Transverse colon (tissue), 4 donors: ENCODE measurements at regions not wholly inside any gene's neighbourhood (a gene's known extent, or its start where the extent isn't known, plus 50 kb on each side); places are given as distances from the start of the nearest gene placed in this dataset.

Source experiments
- EP300 ChIP-seq: sonication (generic); formaldehyde crosslinking; IDR thresholded peaks from one replicate; pipeline ENCODE4 v1.6.1; 2017; ENCODE audit warnings: antibody characterized with exemption, low read depth
- POLR2A ChIP-seq: fragments of 450-650 bp; IDR thresholded peaks from one replicate; pipeline ENCODE4 v1.6.1; 2016; ENCODE audit warnings: antibody characterized with exemption, mild to moderate bottlenecking, moderate library complexity
- POLR2AphosphoS5 ChIP-seq, 3 donors: sonication (generic); formaldehyde crosslinking; IDR thresholded peaks; one replicate each; pipeline ENCODE4 v1.6.1; 2016; ENCODE audit warnings: antibody characterized with exemption in 3 of 3
- TF ChIP-seq, protein P1 (sequence below), 5 experiments: fragments of 200-600 bp in 3 of 5; fragments of 450-650 bp in 2 of 5; sonication (generic) in 3 of 5; IDR thresholded peaks; 1 replicate in 2 of 5; 2 replicates in 3 of 5; pipeline ENCODE4 v1.5.1; 2016 to 2017; ENCODE audit warnings: antibody characterized with exemption in 5 of 5, inconsistent platforms in 3 of 5, mild to moderate bottlenecking in 2 of 5, moderate library complexity in 1 of 5

DNA sequence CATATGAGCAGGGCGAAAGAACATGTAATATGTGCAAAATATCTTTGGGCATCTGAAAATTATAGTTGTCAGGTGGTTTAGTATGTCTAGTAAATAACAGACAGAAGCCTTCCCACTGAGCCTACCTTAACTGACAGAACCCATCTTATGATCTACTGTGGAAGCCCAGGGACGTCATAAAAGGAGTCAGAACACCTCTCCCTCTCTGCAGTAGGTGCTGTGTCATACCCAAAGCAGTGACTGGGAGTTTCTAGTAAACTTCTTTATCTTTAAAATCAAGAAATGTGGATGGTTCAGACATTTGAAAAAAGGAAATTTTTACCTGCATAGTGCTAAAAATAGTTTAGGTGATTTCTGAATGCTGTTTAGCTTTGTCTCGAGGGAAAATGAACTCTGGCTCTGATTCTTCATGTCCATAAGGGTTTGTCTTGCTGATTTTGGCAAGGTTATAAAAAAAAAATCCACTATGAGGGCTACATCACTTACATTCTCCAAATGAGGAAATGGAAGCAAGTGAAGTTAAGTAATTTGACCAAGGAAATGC, 104.0 kb downstream of the NUDT12 start:
- TF ChIP-seq, protein P1, sequence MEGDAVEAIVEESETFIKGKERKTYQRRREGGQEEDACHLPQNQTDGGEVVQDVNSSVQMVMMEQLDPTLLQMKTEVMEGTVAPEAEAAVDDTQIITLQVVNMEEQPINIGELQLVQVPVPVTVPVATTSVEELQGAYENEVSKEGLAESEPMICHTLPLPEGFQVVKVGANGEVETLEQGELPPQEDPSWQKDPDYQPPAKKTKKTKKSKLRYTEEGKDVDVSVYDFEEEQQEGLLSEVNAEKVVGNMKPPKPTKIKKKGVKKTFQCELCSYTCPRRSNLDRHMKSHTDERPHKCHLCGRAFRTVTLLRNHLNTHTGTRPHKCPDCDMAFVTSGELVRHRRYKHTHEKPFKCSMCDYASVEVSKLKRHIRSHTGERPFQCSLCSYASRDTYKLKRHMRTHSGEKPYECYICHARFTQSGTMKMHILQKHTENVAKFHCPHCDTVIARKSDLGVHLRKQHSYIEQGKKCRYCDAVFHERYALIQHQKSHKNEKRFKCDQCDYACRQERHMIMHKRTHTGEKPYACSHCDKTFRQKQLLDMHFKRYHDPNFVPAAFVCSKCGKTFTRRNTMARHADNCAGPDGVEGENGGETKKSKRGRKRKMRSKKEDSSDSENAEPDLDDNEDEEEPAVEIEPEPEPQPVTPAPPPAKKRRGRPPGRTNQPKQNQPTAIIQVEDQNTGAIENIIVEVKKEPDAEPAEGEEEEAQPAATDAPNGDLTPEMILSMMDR (IDR thresholded peaks at IDR 0.05) = no peak
- TF ChIP-seq POLR2A (no peak), POLR2AphosphoS5 (IDR thresholded peaks at IDR 0.05) (no peak), EP300 (no peak)
